Fibroblast of lung (primary cell): ENCODE measurements at regions not wholly inside any gene's neighbourhood (a gene's known extent, or its start where the extent isn't known, plus 50 kb on each side); places are given as distances from the start of the nearest gene placed in this dataset.

Experiments used
- CTCF ChIP-seq, 2 donors: IDR thresholded peaks in 1 of 2; conservative IDR thresholded peaks in 1 of 2; 1 replicate in 1 of 2; 2 replicates in 1 of 2; pipeline ENCODE4 v1.5.1; 2011 to 2012; ENCODE audit warnings: low read length in 2 of 2, control low read depth in 1 of 2, inconsistent platforms in 1 of 2, low read depth in 1 of 2, mild to moderate bottlenecking in 1 of 2
- EZH2 ChIP-seq: IDR thresholded peaks from 2 replicates; pipeline ENCODE4 v1.5.1; 2012; ENCODE audit warnings: low read length, control low read depth, mild to moderate bottlenecking; ENCODE audit errors: missing control alignments

- TF ChIP-seq CTCF (conservative IDR thresholded peaks at IDR 0.05 in 1 of 2, IDR thresholded peaks at IDR 0.05 in 1 of 2; ENCODE audit: low read depth in 1 of 2, low read length in 2 of 2) = no peak
- no peak for TF ChIP-seq EZH2
These were observed 607.8 kb upstream of the ARID1B start for GRCh38 chr6:156169371-156169770.
